ENCODE measurements at regions not wholly inside any gene's neighbourhood (a gene's known extent, or its start where the extent isn't known, plus 50 kb on each side); places are given as distances from the start of the nearest gene placed in this dataset.

- Mint-ChIP-seq H3K4me1 (ENCODE audit: low read depth) (no peaks in the 10 kb centered on the region), H3K36me3 (ENCODE audit: low read depth) (no peaks in the 10 kb centered on the region), H3K4me3 (no peak overlapping the region), H3K9me3 (no peaks in the 10 kb centered on the region), H3K27ac (no peak overlapping the region), H3K27me3 (peaks cover 30% of the 10 kb centered on the region)
- no peak for DNase-seq
Measured at GRCh38 chr2:173828189-173829142, 136.7 kb downstream of the SP3 start.

DNA sequence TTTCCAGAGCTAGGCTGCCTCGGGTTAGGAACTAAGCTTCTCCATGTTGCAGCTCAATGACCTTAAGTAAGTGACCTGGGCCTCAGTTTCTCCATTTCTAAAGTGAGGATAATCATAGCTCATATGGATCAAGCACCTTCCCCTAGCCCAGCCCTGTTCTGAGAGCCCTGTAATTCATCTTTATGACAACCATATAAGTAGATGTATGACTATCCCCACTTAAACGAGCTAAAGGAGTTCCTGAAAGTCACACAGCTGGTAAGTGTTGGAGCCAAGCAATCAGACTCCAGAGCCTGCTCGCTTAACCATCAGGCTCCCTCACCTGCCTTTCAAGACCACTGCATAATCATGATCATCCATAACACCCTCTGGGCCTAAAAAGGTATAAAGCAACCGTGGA, 135.4 kb downstream of the SP3 start:
- H3K4me3 Mint-ChIP-seq, result no peak overlapping the region
- peaks cover 25% of the 10 kb centered on the region for H3K27me3 Mint-ChIP-seq
- no peaks in the 10 kb centered on the region for H3K4me1 Mint-ChIP-seq (ENCODE audit: low read depth)
- no peaks in the 10 kb centered on the region for H3K36me3 Mint-ChIP-seq (ENCODE audit: low read depth)
- no peak for DNase-seq
- no peaks in the 10 kb centered on the region for H3K9me3 Mint-ChIP-seq
- H3K27ac Mint-ChIP-seq, result no peak overlapping the region

DNA sequence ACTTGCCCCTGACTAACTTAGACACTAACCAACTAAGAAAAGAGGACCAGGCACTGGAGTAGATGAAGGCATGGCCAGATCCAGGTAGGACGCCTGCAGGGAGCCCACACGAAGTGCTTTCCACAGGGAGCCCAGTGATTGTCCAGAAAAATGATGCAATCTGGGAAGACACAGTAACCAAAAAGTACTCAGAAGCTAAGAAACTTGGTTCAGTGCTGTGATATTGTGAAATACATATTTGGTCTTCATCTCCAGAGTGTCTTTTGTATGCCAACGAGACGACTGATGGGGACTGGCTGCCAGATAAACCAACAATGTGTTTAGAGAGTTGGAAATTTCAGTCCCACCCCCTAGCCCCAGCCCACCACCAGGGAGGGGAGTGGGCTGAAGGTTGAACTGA, 135.0 kb downstream of the SP3 start:
- Mint-ChIP-seq H3K27me3 (peaks cover 25% of the 10 kb centered on the region), H3K36me3 (ENCODE audit: low read depth) (no peaks in the 10 kb centered on the region), H3K9me3 (no peaks in the 10 kb centered on the region), H3K4me3 (no peak overlapping the region), H3K27ac (no peak overlapping the region), H3K4me1 (ENCODE audit: low read depth) (no peaks in the 10 kb centered on the region)
- no peak for DNase-seq

DNA sequence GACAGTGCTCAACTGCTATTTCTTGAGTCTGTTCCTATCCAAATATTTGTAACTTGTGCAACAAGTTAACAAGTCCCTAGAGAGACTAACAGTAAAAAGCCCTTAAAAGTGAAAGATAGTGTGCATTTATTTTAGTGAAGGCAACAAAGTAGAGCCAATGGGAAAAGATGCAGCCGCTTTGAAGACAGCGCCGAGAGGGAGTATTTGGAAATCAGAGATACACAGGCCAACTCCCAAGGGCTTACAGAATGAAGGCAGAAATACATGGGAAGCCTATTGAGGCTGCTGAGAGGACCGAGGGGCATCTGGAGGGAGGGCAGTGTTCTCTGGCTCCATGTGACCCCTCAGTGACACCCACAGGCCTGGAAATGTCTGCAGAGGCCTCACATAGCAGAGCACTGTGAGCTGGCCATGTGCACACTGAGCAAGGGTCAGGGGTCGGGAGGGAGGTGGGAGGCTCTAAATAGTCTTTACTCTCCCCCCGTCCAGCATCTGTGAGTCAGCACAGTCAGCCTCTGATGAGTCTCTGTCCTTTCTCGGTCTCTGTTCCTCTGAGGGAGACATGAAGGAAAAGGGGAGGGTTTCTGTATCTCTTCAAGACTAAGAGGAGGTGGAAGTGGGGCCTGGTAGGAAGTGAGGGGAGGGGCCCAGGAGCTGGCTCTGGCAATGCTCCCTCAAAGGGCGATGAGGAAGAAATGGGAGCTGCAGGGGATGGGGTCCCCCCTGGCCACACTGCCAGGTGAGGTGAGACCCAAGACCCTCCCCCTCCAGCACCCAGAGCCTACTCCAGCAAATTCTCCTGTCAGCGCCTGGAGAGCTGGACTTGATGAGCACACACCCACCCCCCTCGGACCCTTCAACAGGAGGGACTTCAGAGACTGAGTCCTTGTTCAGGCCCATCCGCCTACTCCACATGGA, 133.6 kb downstream of the SP3 start:
- Mint-ChIP-seq H3K27me3 (peaks cover 18% of the 10 kb centered on the region), H3K4me1 (ENCODE audit: low read depth) (no peaks in the 10 kb centered on the region), H3K9me3 (no peaks in the 10 kb centered on the region), H3K27ac (no peak overlapping the region), H3K4me3 (no peak overlapping the region), H3K36me3 (ENCODE audit: low read depth) (no peaks in the 10 kb centered on the region)
- no peak for DNase-seq

- Mint-ChIP-seq H3K27me3 (peaks cover 9% of the 10 kb centered on the region), H3K9me3 (no peaks in the 10 kb centered on the region), H3K36me3 (ENCODE audit: low read depth) (no peaks in the 10 kb centered on the region), H3K27ac (no peak overlapping the region), H3K4me3 (no peak overlapping the region), H3K4me1 (ENCODE audit: low read depth) (no peaks in the 10 kb centered on the region)
- no peak for DNase-seq
Measured at GRCh38 chr2:173834141-173834540, 131.0 kb downstream of the SP3 start.

DNA sequence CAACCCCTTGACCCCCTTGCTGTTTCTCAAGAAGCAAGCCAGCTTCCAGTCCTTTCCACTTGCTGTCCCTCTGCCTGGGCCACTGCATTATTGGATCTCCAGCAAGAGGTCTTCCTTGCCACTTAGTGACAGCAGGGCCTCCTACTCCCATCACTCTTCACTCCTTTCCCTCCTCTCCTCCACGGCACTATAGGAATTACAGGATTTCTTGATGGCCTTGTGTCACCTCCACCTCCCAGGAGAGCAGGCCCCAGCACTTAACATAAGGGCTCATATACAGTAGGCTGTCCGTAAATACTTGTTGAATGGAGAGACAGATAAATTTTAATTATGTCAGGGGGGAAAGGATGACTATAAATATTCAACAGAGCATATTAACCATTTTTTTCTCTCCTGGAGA, 129.4 kb downstream of the SP3 start:
- no peaks in the 10 kb centered on the region for H3K36me3 Mint-ChIP-seq (ENCODE audit: low read depth)
- H3K4me1 Mint-ChIP-seq (ENCODE audit: low read depth), result no peaks in the 10 kb centered on the region
- H3K4me3 Mint-ChIP-seq, result no peak overlapping the region
- H3K27ac Mint-ChIP-seq, result no peak overlapping the region
- H3K27me3 Mint-ChIP-seq, result no peaks in the 10 kb centered on the region
- no peaks in the 10 kb centered on the region for H3K9me3 Mint-ChIP-seq
- DNase-seq, result no peak

- no peaks in the 10 kb centered on the region for H3K9me3 Mint-ChIP-seq
- H3K4me1 Mint-ChIP-seq (ENCODE audit: low read depth), result no peaks in the 10 kb centered on the region
- no peak overlapping the region for H3K4me3 Mint-ChIP-seq
- DNase-seq, result no peak
- no peaks in the 10 kb centered on the region for H3K36me3 Mint-ChIP-seq (ENCODE audit: low read depth)
- H3K27me3 Mint-ChIP-seq, result peaks cover 11% of the 10 kb centered on the region
- H3K27ac Mint-ChIP-seq, result no peak overlapping the region
Measured at GRCh38 chr2:173841110-173841509, 124.1 kb downstream of the SP3 start.

DNA sequence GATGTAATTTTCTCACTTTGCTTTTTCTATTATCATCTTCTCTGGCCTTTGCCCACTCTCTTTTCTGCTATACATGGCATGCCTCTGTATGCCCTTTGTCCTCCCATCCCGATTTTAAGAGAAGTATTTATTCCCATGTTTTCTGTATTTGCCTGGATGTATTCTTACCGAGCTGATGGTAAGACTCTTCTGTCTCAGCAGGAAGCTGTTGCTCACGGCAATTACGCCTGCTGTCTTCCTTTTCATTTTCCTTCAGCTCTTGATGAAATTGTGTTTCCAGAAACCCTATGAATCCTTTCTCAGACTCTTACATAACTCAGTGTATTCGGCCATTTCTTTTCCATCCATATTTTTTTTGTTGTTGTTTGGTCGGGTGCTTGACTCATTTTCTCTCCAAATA, 121.6 kb downstream of the SP3 start:
- Mint-ChIP-seq H3K4me3 (no peak overlapping the region), H3K9me3 (no peaks in the 10 kb centered on the region), H3K36me3 (ENCODE audit: low read depth) (no peaks in the 10 kb centered on the region), H3K27me3 (peaks cover 24% of the 10 kb centered on the region), H3K4me1 (ENCODE audit: low read depth) (no peaks in the 10 kb centered on the region), H3K27ac (no peak overlapping the region)
- DNase-seq, result no peak

DNA sequence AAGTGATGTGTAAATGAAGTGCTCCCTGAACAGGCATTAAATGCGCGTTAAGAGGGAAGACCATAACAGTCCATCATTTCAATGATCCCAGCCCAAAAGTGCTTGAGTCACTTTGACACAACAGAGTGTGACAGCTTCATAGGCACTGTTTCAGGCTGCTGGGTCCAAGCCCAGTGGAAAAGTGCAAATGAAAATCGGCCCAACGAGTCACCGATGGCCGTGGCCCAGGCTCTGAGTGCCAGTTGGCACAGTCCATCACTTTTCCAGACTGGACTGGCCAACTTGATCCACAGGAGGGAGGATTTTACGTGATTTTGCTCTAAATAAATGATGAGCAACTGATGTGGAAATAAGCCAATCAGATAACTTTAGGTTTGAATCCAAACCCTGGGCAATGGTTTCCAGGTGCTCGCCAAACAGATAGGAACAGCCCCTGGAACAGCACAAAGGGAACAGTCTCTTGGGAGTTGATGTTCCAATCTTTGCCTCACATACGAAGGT, 114.0 kb downstream of the SP3 start:
- H3K27ac Mint-ChIP-seq, result no peak overlapping the region

GRCh38 chr2:173854141-173854540, 111.0 kb downstream of the SP3 start:
- H3K4me3 Mint-ChIP-seq, result no peak overlapping the region
- no peak for DNase-seq
- no peaks in the 10 kb centered on the region for H3K36me3 Mint-ChIP-seq (ENCODE audit: low read depth)
- H3K4me1 Mint-ChIP-seq (ENCODE audit: low read depth), result no peaks in the 10 kb centered on the region
- H3K27ac Mint-ChIP-seq, result no peak overlapping the region
- H3K27me3 Mint-ChIP-seq, result peaks cover 2% of the 10 kb centered on the region
- no peaks in the 10 kb centered on the region for H3K9me3 Mint-ChIP-seq

More for the DNA sequence above, 114.0 kb downstream of the SP3 start:
- H3K9me3 Mint-ChIP-seq, result no peaks in the 10 kb centered on the region
- no peaks in the 10 kb centered on the region for H3K36me3 Mint-ChIP-seq (ENCODE audit: low read depth)
- H3K4me3 Mint-ChIP-seq, result no peak overlapping the region
- DNase-seq, result no peak
- H3K4me1 Mint-ChIP-seq (ENCODE audit: low read depth), result no peaks in the 10 kb centered on the region
- H3K27me3 Mint-ChIP-seq, result peaks cover 15% of the 10 kb centered on the region

GRCh38 chr2:173854840-173855239, 110.3 kb downstream of the SP3 start:
- Mint-ChIP-seq H3K27me3 (no peaks in the 10 kb centered on the region), H3K4me1 (ENCODE audit: low read depth) (no peaks in the 10 kb centered on the region), H3K4me3 (no peak overlapping the region), H3K9me3 (no peaks in the 10 kb centered on the region), H3K36me3 (ENCODE audit: low read depth) (no peaks in the 10 kb centered on the region), H3K27ac (no peak overlapping the region)
- DNase-seq, result no peak

- DNase-seq, result no peak
- H3K4me1 Mint-ChIP-seq (ENCODE audit: low read depth), result no peaks in the 10 kb centered on the region
- H3K9me3 Mint-ChIP-seq, result no peaks in the 10 kb centered on the region
- no peak overlapping the region for H3K4me3 Mint-ChIP-seq
- no peaks in the 10 kb centered on the region for H3K27me3 Mint-ChIP-seq
- H3K27ac Mint-ChIP-seq, result no peak overlapping the region
- no peaks in the 10 kb centered on the region for H3K36me3 Mint-ChIP-seq (ENCODE audit: low read depth)
Measured at GRCh38 chr2:173855661-173856060, 109.5 kb downstream of the SP3 start.
